Keratinocyte (primary cell): ENCODE measurements at regions not wholly inside any gene's neighbourhood (a gene's known extent, or its start where the extent isn't known, plus 50 kb on each side); places are given as distances from the start of the nearest gene placed in this dataset.
A peak's percentile ranks its signal among the peaks of the same experiment; 100 is the strongest.

ENCODE experiments used
- DNase-seq: peaks from one replicate; pipeline ENCODE4 v3.0.0-alpha.2; 2011; ENCODE audit warnings: low read depth, missing footprints, low spot score
- FAIRE-seq: peaks from 2 replicates; lab custom pipeline; 2011; peaks lifted over from hg19 to GRCh38; lab: Jason Lieb, UNC
- H2AFZ ChIP-seq: 2 replicates; pipeline ENCODE4 v1.6.0; 2012; ENCODE audit warnings: low read length, control low read depth, inconsistent platforms; ENCODE audit not compliant: control insufficient read depth
- H3K27ac ChIP-seq: 2 replicates; pipeline ENCODE4 v1.5.1; 2011; ENCODE audit warnings: low read length; ENCODE audit not compliant: control insufficient read depth, insufficient read depth
- H3K27me3 ChIP-seq: 3 replicates; pipeline ENCODE4 v1.6.0; 2011; ENCODE audit warnings: low read length; ENCODE audit not compliant: control insufficient read depth, insufficient read depth; ENCODE audit errors: extremely low read depth
- H3K36me3 ChIP-seq, 2 experiments: 2 replicates in 1 of 2; 3 replicates in 1 of 2; pipeline ENCODE4 v1.5.1; 2011; ENCODE audit warnings: low read length in 2 of 2, mild to moderate bottlenecking in 1 of 2; ENCODE audit not compliant: control insufficient read depth in 2 of 2, insufficient read depth in 2 of 2; ENCODE audit errors: extremely low read depth in 1 of 2
- H3K4me1 ChIP-seq: 3 replicates; pipeline ENCODE4 v1.5.1; 2011; ENCODE audit warnings: low read length; ENCODE audit not compliant: control insufficient read depth, insufficient read depth; ENCODE audit errors: extremely low read depth
- H3K4me2 ChIP-seq: 3 replicates; pipeline ENCODE4 v1.6.0; 2011; ENCODE audit warnings: low read depth, low read length; ENCODE audit not compliant: control insufficient read depth, insufficient read depth; ENCODE audit errors: extremely low read depth
- H3K4me3 ChIP-seq, 3 experiments: fragments of 200-600 bp in 1 of 3; sonication (generic) in 1 of 3; 2 replicates in 2 of 3; 3 replicates in 1 of 3; pipeline ENCODE4 v1.5.1; 2011 to 2016; ENCODE audit warnings: low read length in 3 of 3, mild to moderate bottlenecking in 3 of 3, control low read depth in 2 of 3, inconsistent platforms in 1 of 3, low read depth in 1 of 3, mixed read lengths in 1 of 3, mixed run types in 1 of 3, moderate library complexity in 1 of 3; ENCODE audit not compliant: control insufficient read depth in 2 of 3, insufficient read depth in 2 of 3; ENCODE audit errors: extremely low read depth in 1 of 3
- H3K79me2 ChIP-seq: 2 replicates; pipeline ENCODE4 v1.6.0; 2012; ENCODE audit warnings: low read length; ENCODE audit not compliant: control insufficient read depth, insufficient read depth
- H3K9ac ChIP-seq: 3 replicates; pipeline ENCODE4 v1.6.0; 2011; ENCODE audit warnings: low read length; ENCODE audit not compliant: control insufficient read depth, insufficient read depth; ENCODE audit errors: extremely low read depth
- H3K9me1 ChIP-seq: 3 replicates; pipeline ENCODE4 v1.6.0; 2011; ENCODE audit warnings: low read length; ENCODE audit not compliant: control insufficient read depth, insufficient read depth; ENCODE audit errors: extremely low read depth
- H3K9me3 ChIP-seq: 2 replicates; pipeline ENCODE4 v1.5.1; 2012; ENCODE audit warnings: low read depth, low read length; ENCODE audit not compliant: control insufficient read depth
- H4K20me1 ChIP-seq: 3 replicates; pipeline ENCODE4 v1.6.0; 2011; ENCODE audit warnings: low read length; ENCODE audit not compliant: control insufficient read depth, insufficient read depth; ENCODE audit errors: extremely low read depth
- EZH2 ChIP-seq: IDR thresholded peaks from one replicate; pipeline ENCODE4 v1.6.1; 2012; ENCODE audit warnings: inconsistent platforms, mild to moderate bottlenecking, low read length, moderate library complexity
- dilution Hi-C: fragments of 300-500 bp; cut with MboI; formaldehyde crosslinking; loops from one replicate; pipeline ENCODE4 v1.7.0; 2020; ENCODE audit warnings: low sequenced_read_pairs; ENCODE audit not compliant: extremely low pct_ligation_motif_present
- TF ChIP-seq, protein P1 (sequence below), 3 experiments: IDR thresholded peaks in 1 of 3; conservative IDR thresholded peaks in 1 of 3; optimal IDR thresholded peaks in 1 of 3; 2 replicates in 2 of 3; 3 replicates in 1 of 3; pipeline versions ENCODE3 to v1.5.1; 2011; ENCODE audit warnings: low read length in 3 of 3, mild to moderate bottlenecking in 3 of 3, moderate library complexity in 2 of 3, control low read depth in 1 of 3, inconsistent platforms in 1 of 3; ENCODE audit not compliant: insufficient read depth in 2 of 3; ENCODE audit errors: extremely low read depth in 1 of 3

DNA sequence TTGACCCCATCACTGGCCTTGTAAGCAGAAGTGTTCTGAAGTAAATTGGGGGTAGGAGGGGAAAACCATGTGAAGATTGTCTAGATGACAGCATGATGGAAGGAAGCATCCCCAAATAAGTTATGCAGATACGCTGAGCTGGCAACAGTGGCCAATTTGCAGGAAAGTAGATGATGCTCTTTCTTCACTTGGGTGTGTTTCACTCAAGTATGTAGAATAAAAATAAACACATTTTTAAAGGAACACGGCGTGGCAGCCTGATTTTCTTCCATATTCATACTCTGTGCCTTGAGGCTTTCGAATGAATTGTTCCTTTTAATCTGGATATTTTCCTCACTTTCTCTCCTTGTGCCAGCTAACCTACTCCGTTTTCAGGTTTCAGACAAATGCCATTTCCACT lies 295.5 kb upstream of the DPYD start:
- Histone ChIP-seq H3K4me2 (peak overlapping the region; percentile 27), H3K79me2 (peaks cover 8% of the 10 kb centered on the region), H3K4me3 (no peak overlapping the region), H3K27me3 (no peaks in the 10 kb centered on the region), H3K4me1 (peaks cover 4% of the 10 kb centered on the region), H4K20me1 (no peaks in the 10 kb centered on the region), H3K9me1 (no peaks in the 10 kb centered on the region), H3K27ac (no peak overlapping the region), H3K36me3 (no peaks in the 10 kb centered on the region), H2AFZ (peak overlapping the region; percentile 52), H3K9ac (no peak overlapping the region), H3K9me3 (no peaks in the 10 kb centered on the region)
- FAIRE-seq (peak; percentile 5), DNase-seq (no peak)
- TF ChIP-seq, protein P1, sequence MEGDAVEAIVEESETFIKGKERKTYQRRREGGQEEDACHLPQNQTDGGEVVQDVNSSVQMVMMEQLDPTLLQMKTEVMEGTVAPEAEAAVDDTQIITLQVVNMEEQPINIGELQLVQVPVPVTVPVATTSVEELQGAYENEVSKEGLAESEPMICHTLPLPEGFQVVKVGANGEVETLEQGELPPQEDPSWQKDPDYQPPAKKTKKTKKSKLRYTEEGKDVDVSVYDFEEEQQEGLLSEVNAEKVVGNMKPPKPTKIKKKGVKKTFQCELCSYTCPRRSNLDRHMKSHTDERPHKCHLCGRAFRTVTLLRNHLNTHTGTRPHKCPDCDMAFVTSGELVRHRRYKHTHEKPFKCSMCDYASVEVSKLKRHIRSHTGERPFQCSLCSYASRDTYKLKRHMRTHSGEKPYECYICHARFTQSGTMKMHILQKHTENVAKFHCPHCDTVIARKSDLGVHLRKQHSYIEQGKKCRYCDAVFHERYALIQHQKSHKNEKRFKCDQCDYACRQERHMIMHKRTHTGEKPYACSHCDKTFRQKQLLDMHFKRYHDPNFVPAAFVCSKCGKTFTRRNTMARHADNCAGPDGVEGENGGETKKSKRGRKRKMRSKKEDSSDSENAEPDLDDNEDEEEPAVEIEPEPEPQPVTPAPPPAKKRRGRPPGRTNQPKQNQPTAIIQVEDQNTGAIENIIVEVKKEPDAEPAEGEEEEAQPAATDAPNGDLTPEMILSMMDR (optimal IDR thresholded peaks at IDR 0.05 in 1 of 3, IDR thresholded peaks at IDR 0.05 in 1 of 3, conservative IDR thresholded peaks at IDR 0.05 in 1 of 3; ENCODE audit: extremely low read depth in 1 of 3, insufficient read depth in 2 of 3, low read length in 3 of 3), result no peak
- TF ChIP-seq EZH2, result no peak
- dilution Hi-C loops, result no loop called here

DNA sequence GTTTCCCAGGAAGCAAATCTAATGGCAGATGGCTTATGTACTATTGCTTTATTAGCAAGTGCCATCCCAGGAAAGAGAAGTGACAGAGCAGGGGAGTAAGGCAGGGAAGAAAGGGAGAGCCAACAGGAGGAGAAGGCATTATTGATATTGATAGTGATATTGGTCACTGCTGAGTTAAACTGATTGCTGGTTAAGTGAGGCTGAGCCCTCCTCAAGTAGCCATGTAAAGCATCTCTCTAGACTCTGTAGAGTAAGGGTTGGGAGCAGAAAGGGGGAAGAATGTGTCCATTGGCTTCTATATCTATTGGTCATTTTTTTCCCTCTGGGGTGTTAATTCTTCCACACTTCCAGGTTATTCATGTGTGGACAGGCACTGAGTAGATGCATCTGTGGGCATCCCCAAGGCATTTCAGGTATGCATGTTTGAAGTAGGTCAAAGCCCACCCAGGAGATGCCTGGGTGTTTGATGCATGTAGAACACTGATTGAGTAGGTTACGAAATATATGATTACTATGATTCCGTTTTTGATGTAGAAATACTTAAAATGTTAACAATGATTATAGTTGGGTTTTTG lies 290.5 kb upstream of the DPYD start:
- FAIRE-seq, result peak; percentile 56
- no peaks in the 10 kb centered on the region for H3K9me3 ChIP-seq
- TF ChIP-seq EZH2, result no peak
- TF ChIP-seq, protein P1 (optimal IDR thresholded peaks at IDR 0.05 in 1 of 3, IDR thresholded peaks at IDR 0.05 in 1 of 3, conservative IDR thresholded peaks at IDR 0.05 in 1 of 3; ENCODE audit: extremely low read depth in 1 of 3, insufficient read depth in 2 of 3, low read length in 3 of 3), result no peak
- DNase-seq, result no peak
- H3K9me1 ChIP-seq, result no peaks in the 10 kb centered on the region
- H3K9ac ChIP-seq, result no peak overlapping the region
- H3K27me3 ChIP-seq, result no peaks in the 10 kb centered on the region
- H3K27ac ChIP-seq, result no peak overlapping the region
- peaks cover 6% of the 10 kb centered on the region for H3K4me1 ChIP-seq
- H3K79me2 ChIP-seq, result peaks cover 8% of the 10 kb centered on the region
- peak overlapping the region; percentile 15 for H3K4me2 ChIP-seq
- no peaks in the 10 kb centered on the region for H3K36me3 ChIP-seq
- H2AFZ ChIP-seq, result peak overlapping the region; percentile 47
- peak overlapping the region; percentile 21 to 39 (median 27) for H3K4me3 ChIP-seq
- H4K20me1 ChIP-seq, result no peaks in the 10 kb centered on the region
- dilution Hi-C loops, result no loop called here
